Smooth muscle cell (in vitro differentiated cells): ENCODE measurements at regions not wholly inside any gene's neighbourhood (a gene's known extent, or its start where the extent isn't known, plus 50 kb on each side); places are given as distances from the start of the nearest gene placed in this dataset.

Experiments used
- DNase-seq: peaks from one replicate; lab custom pipeline; 2025; ENCODE audit not compliant: unreplicated experiment; lab: John Stamatoyannopoulos, UW
- H2AFZ ChIP-seq: fragments of 200-600 bp; sonication (generic); 2 replicates; pipeline ENCODE4 v1.6.0; 2016; ENCODE audit warnings: antibody characterized with exemption, low read depth, mild to moderate bottlenecking
- H3F3A ChIP-seq: fragments of 200-600 bp; sonication (generic); 2 replicates; pipeline ENCODE4 v1.6.0; 2017; ENCODE audit warnings: antibody characterized with exemption, low read depth
- H3K27ac ChIP-seq: fragments of 200-600 bp; sonication (generic); 2 replicates; pipeline ENCODE4 v1.5.1; 2016; ENCODE audit warnings: low read depth, mild to moderate bottlenecking
- H3K27me3 ChIP-seq: fragments of 200-600 bp; sonication (generic); 2 replicates; pipeline ENCODE4 v1.6.1; 2016; ENCODE audit warnings: low read depth, mild to moderate bottlenecking
- H3K36me3 ChIP-seq: fragments of 200-600 bp; sonication (generic); 2 replicates; pipeline ENCODE4 v1.5.1; 2016; ENCODE audit warnings: low read depth
- H3K4me1 ChIP-seq: fragments of 200-600 bp; sonication (generic); 2 replicates; pipeline ENCODE4 v1.5.1; 2016; ENCODE audit warnings: low read depth
- H3K4me2 ChIP-seq: fragments of 200-600 bp; sonication (generic); 2 replicates; pipeline ENCODE4 v1.6.0; 2016; ENCODE audit warnings: mild to moderate bottlenecking
- H3K4me3 ChIP-seq: fragments of 200-600 bp; sonication (generic); 2 replicates; pipeline ENCODE4 v1.5.1; 2016; ENCODE audit warnings: mild to moderate bottlenecking
- H3K79me2 ChIP-seq: fragments of 200-600 bp; sonication (generic); 2 replicates; pipeline ENCODE4 v1.6.0; 2016; ENCODE audit warnings: low read depth, mild to moderate bottlenecking
- H3K9ac ChIP-seq: fragments of 200-600 bp; sonication (generic); 2 replicates; pipeline ENCODE4 v1.6.0; 2016; ENCODE audit warnings: low read depth
- H3K9me3 ChIP-seq: fragments of 200-600 bp; sonication (generic); replicated peaks from 2 replicates; pipeline ENCODE4 v1.5.1; 2016; ENCODE audit warnings: low read depth
- H4K20me1 ChIP-seq: fragments of 200-600 bp; sonication (generic); 2 replicates; pipeline ENCODE4 v1.6.0; 2016; ENCODE audit warnings: low read depth
- WGBS: methylation state at CpG from one replicate; pipeline ENCODE4 v1.1.7; 2016; ENCODE audit warnings: low lambda C conversion rate; 5-methylcytosine and 5-hydroxymethylcytosine counted together
- TF ChIP-seq, protein P1 (sequence below): fragments of 200-600 bp; sonication (generic); IDR thresholded peaks from 2 replicates; pipeline ENCODE4 v1.5.1; 2017; ENCODE audit warnings: borderline replicate concordance, mild to moderate bottlenecking, antibody characterized with exemption; ENCODE audit not compliant: insufficient read depth, poor library complexity, severe bottlenecking

DNA sequence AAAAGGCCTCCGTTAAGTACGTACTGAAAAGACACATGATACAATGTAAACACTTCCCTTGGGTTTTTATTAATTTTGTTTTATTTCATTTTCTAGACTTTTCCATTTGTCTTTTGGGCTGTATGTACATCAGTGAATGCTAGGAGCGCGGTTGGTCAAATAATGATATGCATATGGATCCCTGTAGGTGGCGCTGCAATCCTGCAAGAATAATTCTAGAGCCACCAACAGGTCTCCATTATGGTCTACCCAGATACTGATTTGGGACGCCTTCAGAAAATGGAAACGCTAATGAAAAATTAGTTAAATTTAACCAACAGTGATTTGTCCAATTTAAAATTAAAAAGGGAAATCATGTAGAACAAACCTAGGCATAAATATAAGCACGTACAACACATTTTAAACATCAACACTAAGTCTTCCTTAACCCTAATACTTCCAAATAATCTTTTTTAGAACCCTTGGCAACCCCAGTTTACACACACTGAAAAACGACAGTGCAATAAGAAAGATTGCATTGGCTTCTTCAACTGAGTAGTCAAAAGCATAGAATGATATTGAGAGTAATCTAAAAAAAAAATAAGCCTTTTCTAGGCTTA is 433.5 kb downstream of the RFPL4B start:
- WGBS: 5% methylated on average over 9 of the region's 9 CpGs
- no peak overlapping the region for H3K9ac ChIP-seq
- DNase-seq: peak; percentile 4
- H4K20me1 ChIP-seq: no peaks in the 10 kb centered on the region
- TF ChIP-seq, protein P1, sequence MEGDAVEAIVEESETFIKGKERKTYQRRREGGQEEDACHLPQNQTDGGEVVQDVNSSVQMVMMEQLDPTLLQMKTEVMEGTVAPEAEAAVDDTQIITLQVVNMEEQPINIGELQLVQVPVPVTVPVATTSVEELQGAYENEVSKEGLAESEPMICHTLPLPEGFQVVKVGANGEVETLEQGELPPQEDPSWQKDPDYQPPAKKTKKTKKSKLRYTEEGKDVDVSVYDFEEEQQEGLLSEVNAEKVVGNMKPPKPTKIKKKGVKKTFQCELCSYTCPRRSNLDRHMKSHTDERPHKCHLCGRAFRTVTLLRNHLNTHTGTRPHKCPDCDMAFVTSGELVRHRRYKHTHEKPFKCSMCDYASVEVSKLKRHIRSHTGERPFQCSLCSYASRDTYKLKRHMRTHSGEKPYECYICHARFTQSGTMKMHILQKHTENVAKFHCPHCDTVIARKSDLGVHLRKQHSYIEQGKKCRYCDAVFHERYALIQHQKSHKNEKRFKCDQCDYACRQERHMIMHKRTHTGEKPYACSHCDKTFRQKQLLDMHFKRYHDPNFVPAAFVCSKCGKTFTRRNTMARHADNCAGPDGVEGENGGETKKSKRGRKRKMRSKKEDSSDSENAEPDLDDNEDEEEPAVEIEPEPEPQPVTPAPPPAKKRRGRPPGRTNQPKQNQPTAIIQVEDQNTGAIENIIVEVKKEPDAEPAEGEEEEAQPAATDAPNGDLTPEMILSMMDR: peak; percentile 89
- peak overlapping the region; percentile 4 for H3K27ac ChIP-seq
- no peaks in the 10 kb centered on the region for H3K36me3 ChIP-seq
- peak overlapping the region; percentile 27 for H3K4me3 ChIP-seq
- no peaks in the 10 kb centered on the region for H3K9me3 ChIP-seq
- H3K4me1 ChIP-seq: peaks cover 8% of the 10 kb centered on the region
- peak overlapping the region; percentile 74 for H3K4me2 ChIP-seq
- H3K79me2 ChIP-seq: no peaks in the 10 kb centered on the region
- H3F3A ChIP-seq: no peaks in the 10 kb centered on the region
- H3K27me3 ChIP-seq: no peaks in the 10 kb centered on the region
- peak overlapping the region; percentile 88 for H2AFZ ChIP-seq

DNA sequence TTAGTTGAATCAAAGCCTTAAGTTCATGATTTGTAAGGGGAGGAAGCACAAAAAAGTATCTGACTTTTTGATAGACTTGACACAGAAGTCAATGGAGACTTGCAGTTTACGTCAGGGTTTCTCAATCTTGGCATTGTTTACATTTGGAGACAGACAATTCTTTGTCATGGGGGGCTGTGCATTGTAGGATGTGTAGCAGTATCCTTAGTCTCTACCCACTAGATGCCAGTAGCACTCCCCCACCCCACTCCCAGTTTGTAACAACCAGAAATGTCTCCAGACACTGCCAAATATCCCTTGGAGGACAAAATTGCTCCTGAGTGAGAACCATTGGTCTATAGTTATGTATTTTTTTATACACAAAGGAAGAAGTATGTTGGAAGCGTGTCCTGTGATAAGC is 434.1 kb downstream of the RFPL4B start:
- 52% methylated on average over 2 of the region's 2 CpGs for WGBS
- H3K4me2 ChIP-seq: peak overlapping the region; percentile 74
- no peak overlapping the region for H3K9ac ChIP-seq
- H3K27ac ChIP-seq: peak overlapping the region; percentile 4
- H2AFZ ChIP-seq: peak overlapping the region; percentile 88
- TF ChIP-seq, protein P1: peak; percentile 8
- H4K20me1 ChIP-seq: no peaks in the 10 kb centered on the region
- H3K9me3 ChIP-seq: no peaks in the 10 kb centered on the region
- H3F3A ChIP-seq: no peaks in the 10 kb centered on the region
- no peak for DNase-seq
- no peaks in the 10 kb centered on the region for H3K27me3 ChIP-seq
- no peaks in the 10 kb centered on the region for H3K36me3 ChIP-seq
- no peaks in the 10 kb centered on the region for H3K79me2 ChIP-seq
- H3K4me1 ChIP-seq: peaks cover 8% of the 10 kb centered on the region
- H3K4me3 ChIP-seq: no peak overlapping the region

DNA sequence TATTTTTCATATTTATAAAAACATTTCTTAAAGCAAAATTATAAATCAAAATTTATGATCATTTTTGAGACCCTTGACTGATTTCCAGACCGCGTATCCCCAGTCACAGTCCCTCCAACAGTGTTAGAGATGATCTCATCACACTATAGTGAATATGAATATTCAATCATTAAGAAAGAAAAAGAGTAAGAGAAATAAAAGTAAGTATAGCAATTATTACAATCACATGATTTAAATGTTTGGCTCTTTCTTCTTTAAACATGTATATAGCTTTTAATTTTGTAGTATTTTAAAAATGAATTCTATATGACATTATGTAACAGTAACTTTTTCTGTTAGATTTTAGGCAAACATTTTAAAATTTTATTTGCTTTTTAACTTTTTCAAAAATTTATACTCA is 438.3 kb downstream of the RFPL4B start:
- no peaks in the 10 kb centered on the region for H3K9me3 ChIP-seq
- no peak overlapping the region for H3K27ac ChIP-seq
- no peak for DNase-seq
- no peak overlapping the region for H3K9ac ChIP-seq
- no peak overlapping the region for H3K4me3 ChIP-seq
- no peaks in the 10 kb centered on the region for H3K79me2 ChIP-seq
- H2AFZ ChIP-seq: no peak overlapping the region
- H3K27me3 ChIP-seq: no peaks in the 10 kb centered on the region
- no peaks in the 10 kb centered on the region for H3F3A ChIP-seq
- no peaks in the 10 kb centered on the region for H3K36me3 ChIP-seq
- H3K4me1 ChIP-seq: peaks cover 8% of the 10 kb centered on the region
- no peaks in the 10 kb centered on the region for H4K20me1 ChIP-seq
- H3K4me2 ChIP-seq: no peak overlapping the region
- 98% methylated on average over 2 of the region's 2 CpGs for WGBS
- TF ChIP-seq, protein P1: no peak

DNA sequence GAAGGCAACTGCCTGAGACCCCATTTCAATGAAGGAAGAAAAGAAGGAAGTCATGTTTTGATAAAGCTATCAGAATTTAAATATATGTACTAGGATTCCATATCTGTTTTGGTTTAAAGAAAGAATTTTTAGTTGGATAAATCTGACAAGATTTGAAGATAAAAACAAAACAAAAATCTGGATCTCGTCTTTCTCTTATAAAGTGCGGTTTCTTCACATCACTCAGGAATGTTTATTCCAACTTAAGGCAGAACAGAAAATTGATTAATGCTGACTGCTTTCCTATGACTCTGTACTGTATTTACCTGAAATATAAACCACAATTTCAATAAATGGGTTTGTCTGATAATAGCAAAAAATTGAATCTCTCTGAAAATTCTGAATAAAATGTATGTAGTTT is 439.7 kb downstream of the RFPL4B start:
- Histone ChIP-seq H3K27ac (no peak overlapping the region), H3K9me3 (no peaks in the 10 kb centered on the region), H3F3A (no peaks in the 10 kb centered on the region), H2AFZ (no peak overlapping the region), H3K4me2 (no peak overlapping the region), H3K27me3 (no peaks in the 10 kb centered on the region), H3K79me2 (no peaks in the 10 kb centered on the region), H4K20me1 (no peaks in the 10 kb centered on the region), H3K4me1 (no peaks in the 10 kb centered on the region), H3K4me3 (no peak overlapping the region), H3K9ac (no peak overlapping the region), H3K36me3 (no peaks in the 10 kb centered on the region)
- no peak for DNase-seq
- WGBS: 89% methylated on average over 2 of the region's 2 CpGs
- TF ChIP-seq, protein P1: no peak
